Natural killer cell (primary cell): ENCODE measurements at regions not wholly inside any gene's neighbourhood (a gene's known extent, or its start where the extent isn't known, plus 50 kb on each side); places are given as distances from the start of the nearest gene placed in this dataset.
"Not testable (repeated sequence)": the region's sequence is repeated elsewhere in the genome, so short reads cannot be mapped to it uniquely, and the experiment has no call there.

Experiments used
- ATAC-seq, 3 donors: fragments of 150-1000 bp in 2 of 3; fragments of 200-7000 bp in 1 of 3; cut with Tn5 transposase; 1 replicate in 1 of 3; 2 replicates in 2 of 3; pipeline ENCODE4 v1.10.0; 2021; ENCODE audit warnings: mild to moderate bottlenecking in 2 of 3, moderate library complexity in 2 of 3
- DNase-seq, 2 donors: peaks; one replicate each; pipeline versions ENCODE4 v3.0.0 to v3.0.0-alpha.2; 2013 to 2021; ENCODE audit warnings: mixed read lengths in 1 of 2
- H3K27ac ChIP-seq: one replicate; pipeline ENCODE4 v1.5.1; 2013; ENCODE audit warnings: mild to moderate bottlenecking, low read length
- H3K27me3 ChIP-seq: one replicate; pipeline ENCODE4 v1.6.1; 2013; ENCODE audit warnings: low read length; ENCODE audit not compliant: control insufficient read depth, insufficient read depth
- H3K36me3 ChIP-seq: one replicate; pipeline ENCODE4 v1.6.1; 2013; ENCODE audit warnings: low read length; ENCODE audit not compliant: control insufficient read depth, insufficient read depth
- H3K4me1 ChIP-seq: one replicate; pipeline ENCODE4 v1.6.1; 2013; ENCODE audit warnings: low read length; ENCODE audit not compliant: control insufficient read depth, insufficient read depth
- H3K4me3 ChIP-seq: one replicate; pipeline ENCODE4 v1.5.1; 2013; ENCODE audit warnings: low read length
- H3K9me3 ChIP-seq: one replicate; pipeline ENCODE4 v1.6.1; 2013; ENCODE audit warnings: low read length; ENCODE audit not compliant: control insufficient read depth, insufficient read depth
- H3K27ac Mint-ChIP-seq, 2 donors: one replicate each; pipeline ENCODE4 v1.8.0; 2022; ENCODE audit warnings: mild to moderate bottlenecking in 2 of 2, mixed read lengths in 2 of 2, moderate library complexity in 1 of 2
- H3K27me3 Mint-ChIP-seq, 2 donors: one replicate each; pipeline ENCODE4 v1.8.0; 2022; ENCODE audit warnings: low read depth in 2 of 2, mixed read lengths in 2 of 2
- H3K36me3 Mint-ChIP-seq: one replicate; pipeline ENCODE4 v1.8.0; 2022; ENCODE audit warnings: mixed read lengths
- H3K4me1 Mint-ChIP-seq, 2 donors: one replicate each; pipeline ENCODE4 v1.8.0; 2022; ENCODE audit warnings: mixed read lengths in 2 of 2
- H3K4me3 Mint-ChIP-seq: one replicate; pipeline ENCODE4 v1.8.0; 2022; ENCODE audit warnings: mild to moderate bottlenecking, moderate library complexity, mixed read lengths
- H3K9me3 Mint-ChIP-seq, 2 donors: one replicate each; pipeline ENCODE4 v1.8.0; 2022; ENCODE audit warnings: mixed read lengths in 2 of 2
- CTCF ChIP-seq: fragments of 200-600 bp; IDR thresholded peaks from one replicate; pipeline ENCODE4 v1.8.0; 2022; ENCODE audit warnings: antibody characterized with exemption
- WGBS: methylation state at CpG from one replicate; pipeline ENCODE4 v1.1.7; 2013; ENCODE audit warnings: missing lambda C conversion rate; ENCODE audit not compliant: insufficient coverage; 5-methylcytosine and 5-hydroxymethylcytosine counted together
- intact Hi-C: fragments of 100-400 bp; cut with micrococcal nuclease; formaldehyde crosslinking; loops from one replicate; pipeline ENCODE4 v1.14.2; 2022

GRCh38 chr7:65795392-65795716 is 77.5 kb upstream of the VKORC1L1 start:
- H3K9me3 Mint-ChIP-seq, intact Hi-C loops, H3K9me3 ChIP-seq, H3K36me3 ChIP-seq, H3K27ac Mint-ChIP-seq, H3K27me3 Mint-ChIP-seq, H3K4me1 Mint-ChIP-seq, H3K36me3 Mint-ChIP-seq, ATAC-seq, H3K4me1 ChIP-seq, H3K27ac ChIP-seq, DNase-seq, H3K4me3 Mint-ChIP-seq, H3K4me3 ChIP-seq, H3K27me3 ChIP-seq: not testable (repeated sequence)
- 79% methylated on average over 4 of the region's 4 CpGs for WGBS

DNA sequence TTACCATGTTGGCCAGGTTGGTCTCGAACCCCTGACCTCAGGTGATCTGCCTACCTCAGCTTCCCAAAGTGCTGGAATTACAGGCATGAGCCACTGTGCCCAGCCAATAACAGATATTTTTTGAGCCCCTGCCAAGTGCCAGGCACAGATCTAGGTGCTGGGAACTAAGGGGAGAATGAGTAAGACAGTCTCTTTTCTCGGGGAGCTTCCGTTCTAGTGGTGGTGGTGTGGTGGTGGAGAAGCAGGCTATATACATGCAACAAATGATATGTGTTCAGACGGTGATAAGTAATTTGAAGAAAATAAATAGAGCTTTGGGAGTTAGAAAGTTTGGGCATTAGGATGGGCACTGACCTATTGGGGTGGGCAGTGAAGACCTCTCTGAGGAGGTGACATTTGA is 76.7 kb upstream of the VKORC1L1 start:
- Histone ChIP-seq H3K27me3 (no peaks in the 10 kb centered on the region), H3K9me3 (no peaks in the 10 kb centered on the region), H3K27ac (no peak overlapping the region), H3K4me3 (no peak overlapping the region), H3K4me1 (no peaks in the 10 kb centered on the region), H3K36me3 (no peaks in the 10 kb centered on the region)
- Mint-ChIP-seq H3K27ac (no peak overlapping the region), H3K9me3 (no peaks in the 10 kb centered on the region), H3K4me1 (no peaks in the 10 kb centered on the region), H3K4me3 (no peak overlapping the region), H3K27me3 (peaks cover 0 to 2% of the 10 kb centered on the region in 2 donors), H3K36me3 (no peaks in the 10 kb centered on the region)
- DNase-seq = no peak
- ATAC-seq = no peak
- WGBS = 89% methylated on average over 4 of the region's 4 CpGs
- TF ChIP-seq CTCF = no peak
- intact Hi-C loops = no loop called here

GRCh38 chr7:65797086-65797485 is 75.8 kb upstream of the VKORC1L1 start:
- H3K36me3 ChIP-seq, H3K36me3 Mint-ChIP-seq, H3K9me3 Mint-ChIP-seq, H3K27me3 Mint-ChIP-seq, DNase-seq, H3K4me3 ChIP-seq, H3K4me1 ChIP-seq, ATAC-seq, H3K27ac ChIP-seq, H3K27me3 ChIP-seq, H3K9me3 ChIP-seq, H3K4me3 Mint-ChIP-seq, H3K4me1 Mint-ChIP-seq, intact Hi-C loops, H3K27ac Mint-ChIP-seq: not testable (repeated sequence)
- 94% methylated on average over 9 of the region's 9 CpGs for WGBS

DNA sequence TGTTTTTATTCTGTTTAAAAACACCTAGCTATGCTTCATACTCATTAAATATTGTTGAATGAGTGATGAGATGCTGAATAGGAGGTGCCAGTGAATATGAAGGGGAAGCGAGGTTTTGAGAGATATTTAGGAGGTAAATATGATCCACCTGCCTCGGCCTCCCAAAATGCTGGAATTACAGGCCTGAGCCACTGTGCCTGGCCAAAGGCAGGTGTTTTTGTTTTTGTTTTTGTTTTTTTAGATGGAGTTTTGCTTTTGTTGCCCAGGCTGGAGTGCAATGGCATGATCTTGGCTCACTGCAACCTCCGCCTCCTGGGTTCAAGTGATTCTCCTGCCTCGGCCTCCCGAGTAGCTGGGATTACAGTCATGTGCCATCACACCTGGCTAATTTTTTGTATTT is 75.3 kb upstream of the VKORC1L1 start:
- ATAC-seq, H3K4me1 ChIP-seq, H3K27ac ChIP-seq, H3K27ac Mint-ChIP-seq, H3K9me3 ChIP-seq, H3K36me3 ChIP-seq, H3K36me3 Mint-ChIP-seq, intact Hi-C loops, H3K27me3 ChIP-seq, H3K4me3 ChIP-seq, H3K4me1 Mint-ChIP-seq, H3K9me3 Mint-ChIP-seq, H3K27me3 Mint-ChIP-seq, DNase-seq, H3K4me3 Mint-ChIP-seq: not testable (repeated sequence)
- WGBS = 89% methylated on average over 5 of the region's 5 CpGs

GRCh38 chr7:65798111-65799075 is 74.5 kb upstream of the VKORC1L1 start:
- Histone ChIP-seq H3K27ac (no peak overlapping the region), H3K4me1 (no peaks in the 10 kb centered on the region), H3K27me3 (no peaks in the 10 kb centered on the region), H3K4me3 (no peak overlapping the region), H3K9me3 (no peaks in the 10 kb centered on the region), H3K36me3 (no peaks in the 10 kb centered on the region)
- ATAC-seq (peak in 2 of 3 donors; percentile 39 to 54), DNase-seq (peak in 1 of 2 donors; percentile 19)
- Mint-ChIP-seq H3K9me3 (no peaks in the 10 kb centered on the region), H3K27ac (no peak overlapping the region), H3K4me1 (no peaks in the 10 kb centered on the region), H3K4me3 (no peak overlapping the region), H3K27me3 (no peaks in the 10 kb centered on the region), H3K36me3 (no peaks in the 10 kb centered on the region)
- intact Hi-C loops = no loop called here
- no peak for TF ChIP-seq CTCF
- WGBS = 80% methylated on average over 5 of the region's 5 CpGs

- H3K9me3 ChIP-seq, intact Hi-C loops, H3K27me3 Mint-ChIP-seq, H3K36me3 ChIP-seq, H3K4me3 ChIP-seq, DNase-seq, H3K9me3 Mint-ChIP-seq, H3K27ac Mint-ChIP-seq, ATAC-seq, H3K4me1 ChIP-seq, H3K27me3 ChIP-seq, H3K36me3 Mint-ChIP-seq, H3K27ac ChIP-seq, H3K4me1 Mint-ChIP-seq, H3K4me3 Mint-ChIP-seq: not testable (repeated sequence)
- 62% methylated on average over 4 of the region's 4 CpGs for WGBS
Observed at GRCh38 chr7:65800191-65800590, 72.7 kb upstream of the VKORC1L1 start.
